ENCODE measurements at regions not wholly inside any gene's neighbourhood (a gene's known extent, or its start where the extent isn't known, plus 50 kb on each side); places are given as distances from the start of the nearest gene placed in this dataset.

DNA sequence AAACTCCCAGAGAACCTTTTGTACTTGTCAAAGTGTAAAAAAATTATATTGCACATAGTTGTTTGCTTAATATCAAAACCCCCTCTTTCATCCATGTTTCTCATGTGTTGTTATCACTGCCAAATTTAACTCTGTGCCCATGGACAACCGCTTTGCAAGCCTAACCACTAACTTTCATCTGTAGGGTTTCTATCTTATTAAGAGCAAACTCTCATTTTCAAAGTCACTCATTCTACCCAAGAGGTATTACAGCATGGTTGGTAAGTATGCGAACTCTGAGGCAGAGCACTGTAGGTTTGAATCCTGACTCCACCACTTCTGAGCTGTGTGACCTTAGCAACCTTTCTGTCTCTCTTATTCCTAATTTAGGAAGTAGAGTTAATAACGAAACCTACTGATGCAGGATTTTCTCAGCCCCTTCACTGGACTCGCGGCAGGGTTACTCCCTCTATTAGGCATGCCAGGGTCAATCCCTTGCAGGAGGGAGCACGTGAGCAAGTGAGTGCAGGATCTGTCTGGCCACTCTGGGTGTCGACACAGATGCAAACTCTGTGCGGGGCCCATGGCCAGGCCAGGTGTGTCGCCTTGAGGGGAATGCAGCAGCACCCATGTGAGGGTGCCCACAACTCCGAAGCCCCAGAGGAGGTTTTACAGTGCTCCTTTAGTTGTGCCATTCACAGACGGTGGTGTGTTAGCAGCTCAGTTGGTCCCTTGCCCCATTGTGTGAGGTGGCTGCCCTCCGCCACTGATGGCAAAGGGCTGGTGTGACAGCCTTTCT is 361.5 kb upstream of the ADGRL2 start:
- TF ChIP-seq CTCF (IDR thresholded peaks at IDR 0.05) (no peak), POLR2A (IDR thresholded peaks at IDR 0.05) (no peak)
